HG02973 (cell line): ENCODE measurements at regions not wholly inside any gene's neighbourhood (a gene's known extent, or its start where the extent isn't known, plus 50 kb on each side); places are given as distances from the start of the nearest gene placed in this dataset.
A peak's percentile ranks its signal among the peaks of the same experiment; 100 is the strongest.
"Not testable (repeated sequence)": the region's sequence is repeated elsewhere in the genome, so short reads cannot be mapped to it uniquely, and the experiment has no call there.

ENCODE experiments used
- ATAC-seq: cut with Tn5 transposase; IDR thresholded peaks from one replicate; pipeline ENCODE4 v1.9.1; 2021; ENCODE audit warnings: moderate library complexity; ENCODE audit not compliant: unreplicated experiment

DNA sequence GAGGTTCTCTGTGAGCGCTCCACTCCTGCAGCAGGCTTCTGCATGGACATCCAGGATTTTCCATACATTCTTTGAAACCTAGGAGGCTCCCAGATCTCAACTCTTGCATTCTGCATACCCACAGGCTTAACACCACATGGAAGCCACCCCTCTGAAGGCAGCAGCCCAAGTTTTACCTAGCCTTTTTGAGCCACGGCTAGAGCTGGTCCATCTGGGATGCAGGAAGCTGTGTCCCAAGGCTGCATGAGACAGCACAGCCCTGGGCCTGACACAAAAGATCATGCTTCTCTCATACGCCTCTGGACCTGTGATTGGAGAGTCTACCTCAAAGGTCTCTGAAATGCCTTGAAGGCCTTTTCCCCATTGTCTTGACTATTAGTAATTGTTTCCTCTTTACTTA lies 53.6 kb upstream of the RPRM start:
- no peak for ATAC-seq

GRCh38 chr2:153533803-153534202 lies 55.2 kb upstream of the RPRM start:
- ATAC-seq: not testable (repeated sequence)

DNA sequence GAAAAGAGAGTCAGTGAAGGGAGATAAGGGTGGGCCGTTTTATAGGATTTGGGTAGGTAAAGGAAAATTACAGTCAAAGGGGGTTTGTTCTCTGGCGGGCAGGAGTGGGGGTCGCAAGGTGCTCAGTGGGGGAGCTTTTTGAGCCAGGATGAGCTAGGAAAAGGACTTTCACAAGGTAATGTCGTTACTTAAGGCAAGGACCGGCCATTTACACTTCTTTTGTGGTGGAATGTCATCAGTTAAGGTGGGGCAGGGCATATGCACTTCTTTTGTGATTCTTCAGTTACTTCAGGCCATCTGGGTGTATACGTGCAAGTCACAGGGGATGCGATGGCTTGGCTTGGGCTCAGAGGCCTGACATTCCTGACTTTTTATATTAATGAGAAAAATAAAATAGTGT lies 56.0 kb upstream of the RPRM start:
- not testable (repeated sequence) for ATAC-seq

- no peak for ATAC-seq
Measured at GRCh38 chr2:153536115-153536514, 57.6 kb upstream of the RPRM start.

DNA sequence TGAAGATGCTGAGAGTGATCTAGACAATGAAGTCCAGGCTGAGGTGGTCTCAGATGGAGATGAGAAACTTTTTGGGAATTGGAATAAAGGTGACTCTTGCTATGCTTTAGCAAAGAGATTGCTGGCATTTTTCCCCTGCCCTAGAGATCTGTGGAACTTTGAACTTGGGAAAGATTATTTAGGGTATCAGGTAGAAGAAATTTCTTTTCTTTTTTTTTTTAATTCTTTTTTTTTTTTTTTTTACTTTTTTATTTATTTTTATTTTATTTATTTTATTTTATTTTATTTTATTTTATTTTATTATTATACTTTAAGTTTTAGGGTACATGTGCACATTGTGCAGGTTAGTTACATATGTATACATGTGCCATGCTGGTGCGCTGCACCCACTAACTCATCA lies 59.5 kb upstream of the RPRM start:
- not testable (repeated sequence) for ATAC-seq

DNA sequence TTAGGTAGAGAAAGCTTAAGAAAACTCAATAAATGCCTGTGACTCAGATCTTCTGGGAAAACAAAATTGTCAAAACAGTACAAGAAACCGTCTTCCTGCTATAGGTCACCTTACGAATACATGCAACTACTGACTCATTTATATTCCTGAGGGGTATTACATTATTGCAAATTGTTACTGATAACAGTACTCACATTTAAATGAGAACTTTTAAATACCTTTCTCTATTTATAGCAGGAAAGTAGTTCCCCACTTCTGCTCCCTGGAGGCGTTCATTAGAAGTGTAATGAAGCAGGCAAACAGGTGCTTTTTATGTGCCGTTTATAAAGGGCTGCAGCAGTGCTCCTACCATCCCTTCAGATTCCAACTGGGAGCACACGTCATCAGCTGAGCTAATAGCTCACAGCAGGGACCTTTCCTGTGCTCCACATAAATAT lies 65.1 kb upstream of the RPRM start:
- ATAC-seq: peak; percentile 87

GRCh38 chr2:153546358-153546757 lies 67.8 kb upstream of the RPRM start:
- no peak for ATAC-seq

DNA sequence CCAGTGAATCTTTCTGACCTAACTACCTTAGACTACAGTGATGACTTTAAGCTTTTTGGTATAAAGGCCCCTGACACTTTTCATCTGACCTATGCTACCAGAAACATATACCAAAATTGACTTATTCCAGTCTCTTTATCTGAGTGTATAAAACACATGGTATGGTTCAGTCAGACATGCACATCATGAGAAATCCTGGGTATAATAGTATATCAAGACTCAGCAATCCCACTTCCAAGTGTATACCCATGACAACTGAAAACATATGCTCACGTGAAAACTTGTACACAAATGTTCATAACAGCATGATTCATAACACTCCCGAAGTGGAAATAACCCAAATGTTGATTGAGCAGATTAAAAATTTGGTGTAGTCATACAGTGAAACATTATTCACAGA lies 70.0 kb upstream of the RPRM start:
- no peak for ATAC-seq

- no peak for ATAC-seq
Measured at GRCh38 chr2:153551698-153552097, 73.1 kb upstream of the RPRM start.

- ATAC-seq: no peak
Measured at GRCh38 chr2:153557211-153557610, 78.6 kb upstream of the RPRM start.

- no peak for ATAC-seq
Measured at GRCh38 chr2:153557714-153558113, 79.2 kb upstream of the RPRM start.

GRCh38 chr2:153558247-153558646 lies 79.7 kb upstream of the RPRM start:
- ATAC-seq: no peak

- no peak for ATAC-seq
Measured at GRCh38 chr2:153567367-153567766, 88.8 kb upstream of the RPRM start.

DNA sequence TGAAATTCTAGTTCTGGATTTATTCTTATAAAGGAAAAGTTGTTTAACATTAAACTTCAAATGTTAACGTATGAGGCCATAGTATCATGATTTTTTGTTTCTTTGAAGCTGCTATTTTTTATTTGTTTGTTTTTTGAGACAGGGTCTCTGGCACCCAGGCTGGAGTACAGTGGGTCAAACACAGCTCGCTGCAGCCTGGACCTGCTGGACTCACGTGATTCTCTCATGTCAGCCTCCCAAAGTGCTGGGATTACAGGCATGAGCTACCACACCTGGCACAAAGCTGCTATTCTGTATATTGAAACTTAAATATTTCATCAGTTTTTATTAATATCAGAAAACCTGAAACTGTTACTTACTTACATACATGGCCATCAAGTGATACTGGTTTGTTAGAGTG lies 89.5 kb upstream of the RPRM start:
- ATAC-seq: no peak

DNA sequence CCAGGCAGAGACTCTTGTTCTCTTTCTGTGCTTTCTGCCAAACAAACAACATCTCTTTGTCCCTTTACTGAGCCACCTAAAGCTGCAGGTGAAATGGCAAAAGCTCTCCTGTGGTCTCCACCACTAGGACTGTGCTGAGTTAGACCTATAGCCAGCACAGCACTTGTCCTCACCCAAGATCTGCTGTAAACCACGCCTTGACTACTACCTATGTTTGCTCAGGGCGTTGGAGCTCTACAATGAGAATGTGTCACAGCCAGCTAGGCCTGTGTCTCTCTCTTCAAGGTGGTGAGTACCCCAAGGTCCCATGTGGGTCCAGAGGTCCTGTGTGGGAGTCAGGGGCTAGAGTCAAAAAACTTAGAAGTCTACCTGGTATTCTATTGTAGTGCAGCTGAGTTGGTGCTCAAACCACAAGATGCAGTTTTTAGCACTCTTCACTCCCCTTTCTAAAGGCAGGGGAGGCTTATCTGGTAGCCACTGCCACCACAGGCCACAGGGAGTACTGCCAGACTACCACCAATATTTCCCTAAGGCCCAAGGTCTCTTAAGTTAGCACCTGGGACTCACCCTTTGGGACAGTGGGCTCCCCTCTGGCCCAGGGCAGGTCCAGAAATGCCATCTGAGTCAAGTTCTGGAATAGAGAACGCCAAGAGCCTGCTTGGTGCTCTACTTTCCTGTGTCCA lies 96.8 kb upstream of the RPRM start:
- no peak for ATAC-seq

- ATAC-seq: no peak
Measured at GRCh38 chr2:153584244-153584643, 105.7 kb upstream of the RPRM start.

GRCh38 chr2:153588408-153588807 lies 109.8 kb upstream of the RPRM start:
- ATAC-seq: no peak

GRCh38 chr2:153589586-153589985 lies 111.0 kb upstream of the RPRM start:
- no peak for ATAC-seq

- not testable (repeated sequence) for ATAC-seq
Measured at GRCh38 chr2:153593086-153593485, 114.5 kb upstream of the RPRM start.

DNA sequence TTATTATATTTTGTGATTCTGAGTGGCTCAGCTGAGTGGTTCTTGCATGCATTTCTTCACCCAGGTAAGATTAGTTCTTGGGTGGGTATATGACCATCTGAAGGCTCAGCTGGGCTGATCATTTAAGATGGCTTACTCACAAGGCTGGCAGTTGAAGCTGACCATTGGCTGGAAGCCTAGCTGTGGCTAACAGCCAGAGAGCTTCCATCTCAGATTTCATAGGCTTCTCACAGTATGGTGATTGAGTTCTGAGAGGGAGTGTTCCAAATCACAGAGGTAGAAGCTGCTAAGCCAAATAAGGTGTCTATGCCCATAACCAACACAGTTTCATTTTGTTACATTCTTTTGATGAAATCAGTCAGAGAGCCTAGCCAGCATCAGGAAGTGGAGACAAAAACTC lies 117.4 kb upstream of the RPRM start:
- ATAC-seq: no peak

DNA sequence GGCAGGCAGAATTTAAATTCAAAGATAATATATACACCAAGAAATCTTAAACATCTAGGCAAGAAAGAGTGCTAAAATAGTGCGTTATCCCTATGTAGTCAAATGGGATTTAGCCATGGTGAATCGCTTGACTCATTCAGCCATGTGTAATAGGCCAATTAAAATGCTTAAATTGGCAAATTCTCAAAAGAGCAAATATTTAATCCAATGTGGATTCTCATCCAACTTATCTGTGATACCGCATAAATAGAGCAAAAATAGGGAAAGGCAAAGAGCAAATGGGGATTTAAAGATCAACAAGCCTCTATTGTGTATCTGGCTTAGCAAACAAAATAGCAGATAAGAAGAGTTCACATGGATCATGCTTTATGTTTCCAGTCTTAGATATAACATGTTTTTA lies 123.2 kb upstream of the RPRM start:
- ATAC-seq: no peak

- ATAC-seq: no peak
Measured at GRCh38 chr2:153604133-153604532, 125.6 kb upstream of the RPRM start.

- no peak for ATAC-seq
Measured at GRCh38 chr2:153606623-153607022, 128.1 kb upstream of the RPRM start.
